Upper lobe of right lung (tissue), 1 donor: ENCODE measurements at regions not wholly inside any gene's neighbourhood (a gene's known extent, or its start where the extent isn't known, plus 50 kb on each side); places are given as distances from the start of the nearest gene placed in this dataset.

ENCODE experiments used
- ATAC-seq: fragments of 200-7000 bp; cut with Tn5 transposase; one replicate; pipeline ENCODE4 v1.9.1; 2020; ENCODE audit warnings: mild to moderate bottlenecking, moderate library complexity
- DNase-seq: peaks from one replicate; pipeline ENCODE4 v3.0.0-alpha.2; 2020
- H3K27ac ChIP-seq: fragments of 200-600 bp; one replicate; pipeline ENCODE4 v1.8.0; 2022
- H3K27me3 ChIP-seq: fragments of 200-600 bp; one replicate; pipeline ENCODE4 v1.8.0; 2022; ENCODE audit warnings: mild to moderate bottlenecking
- H3K36me3 ChIP-seq: fragments of 200-600 bp; one replicate; pipeline ENCODE4 v1.8.0; 2022
- H3K4me1 ChIP-seq: fragments of 200-600 bp; one replicate; pipeline ENCODE4 v1.8.0; 2022
- H3K4me3 ChIP-seq: fragments of 200-600 bp; one replicate; pipeline ENCODE4 v1.8.0; 2022; ENCODE audit warnings: mild to moderate bottlenecking
- H3K9me3 ChIP-seq: fragments of 200-600 bp; one replicate; pipeline ENCODE4 v1.8.0; 2022
- intact Hi-C: fragments of 100-400 bp; cut with DNase I; formaldehyde crosslinking; loops from one replicate; pipeline ENCODE4 v1.11.0; 2022
- TF ChIP-seq, protein P1 (sequence below): fragments of 200-600 bp; IDR thresholded peaks from one replicate; pipeline ENCODE4 v1.8.0; 2022; ENCODE audit warnings: antibody characterized with exemption
- donor health status: DM: no; HTN: yes; CAD: no; lungs with severe emphysema.

DNA sequence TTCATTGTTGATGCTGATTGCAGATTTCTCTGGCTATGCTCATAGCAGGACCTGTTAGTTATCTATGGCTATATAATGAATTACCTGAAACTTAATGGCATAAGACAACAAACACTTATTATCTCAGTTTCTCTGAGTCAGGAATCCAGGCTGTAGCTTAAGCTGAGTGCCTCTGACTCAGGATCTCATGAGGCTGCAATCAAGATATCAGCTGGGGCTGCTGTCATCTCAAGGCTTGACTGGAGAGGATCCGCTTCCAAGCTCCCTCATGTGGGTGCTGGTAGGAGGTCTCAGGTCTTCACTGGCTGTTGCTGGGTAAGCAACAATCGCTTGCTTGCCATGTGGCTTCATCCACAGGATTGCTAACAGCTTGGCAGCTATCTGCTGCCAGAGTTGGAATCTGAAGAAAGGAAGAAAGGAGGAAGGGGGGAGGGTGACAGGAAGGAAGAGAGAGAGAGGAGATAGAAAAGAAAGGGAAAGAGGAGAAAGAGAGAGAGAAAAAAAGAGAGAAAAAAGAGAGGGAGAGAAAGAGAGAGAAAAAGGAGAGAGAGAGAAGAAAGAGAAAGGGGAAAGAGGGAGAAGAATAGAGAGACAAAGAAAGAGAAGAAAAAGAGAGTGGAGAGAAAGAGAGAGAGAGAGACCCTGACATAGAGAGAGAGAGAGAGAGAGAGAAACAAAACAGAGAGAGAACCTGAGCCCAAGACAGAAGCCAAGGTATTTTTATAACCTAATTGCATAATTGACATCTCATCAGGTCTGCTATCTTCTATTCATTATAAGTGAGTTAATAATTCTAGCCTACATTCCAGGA lies 579.0 kb upstream of the BTBD3 start:
- DNase-seq: no peak
- no peaks in the 10 kb centered on the region for H3K9me3 ChIP-seq

DNA sequence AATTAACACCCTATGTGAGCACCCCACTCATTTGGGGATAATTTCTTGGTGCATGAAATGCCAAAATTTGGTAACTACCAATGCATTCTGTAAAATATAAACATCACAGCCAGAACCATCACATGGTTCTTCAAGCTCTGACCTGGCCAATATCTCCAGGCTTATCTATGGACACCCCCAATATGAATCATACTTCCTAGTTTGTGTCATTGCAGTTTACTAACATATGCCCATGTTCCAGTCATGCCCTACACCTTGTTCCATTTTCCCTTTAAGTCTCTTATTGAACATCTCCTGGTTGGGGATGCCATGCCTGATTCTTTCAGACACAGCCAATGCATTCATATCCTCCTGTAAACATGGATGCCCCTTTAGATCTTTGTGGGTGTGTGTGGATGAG lies 572.8 kb upstream of the BTBD3 start:
- Histone ChIP-seq H3K4me3 (no peak overlapping the region), H3K36me3 (no peaks in the 10 kb centered on the region), H3K9me3 (no peaks in the 10 kb centered on the region), H3K4me1 (no peaks in the 10 kb centered on the region), H3K27me3 (no peaks in the 10 kb centered on the region), H3K27ac (no peak overlapping the region)
- ATAC-seq (no peak), DNase-seq (no peak)
- intact Hi-C loops: no loop called here
- TF ChIP-seq, protein P1, sequence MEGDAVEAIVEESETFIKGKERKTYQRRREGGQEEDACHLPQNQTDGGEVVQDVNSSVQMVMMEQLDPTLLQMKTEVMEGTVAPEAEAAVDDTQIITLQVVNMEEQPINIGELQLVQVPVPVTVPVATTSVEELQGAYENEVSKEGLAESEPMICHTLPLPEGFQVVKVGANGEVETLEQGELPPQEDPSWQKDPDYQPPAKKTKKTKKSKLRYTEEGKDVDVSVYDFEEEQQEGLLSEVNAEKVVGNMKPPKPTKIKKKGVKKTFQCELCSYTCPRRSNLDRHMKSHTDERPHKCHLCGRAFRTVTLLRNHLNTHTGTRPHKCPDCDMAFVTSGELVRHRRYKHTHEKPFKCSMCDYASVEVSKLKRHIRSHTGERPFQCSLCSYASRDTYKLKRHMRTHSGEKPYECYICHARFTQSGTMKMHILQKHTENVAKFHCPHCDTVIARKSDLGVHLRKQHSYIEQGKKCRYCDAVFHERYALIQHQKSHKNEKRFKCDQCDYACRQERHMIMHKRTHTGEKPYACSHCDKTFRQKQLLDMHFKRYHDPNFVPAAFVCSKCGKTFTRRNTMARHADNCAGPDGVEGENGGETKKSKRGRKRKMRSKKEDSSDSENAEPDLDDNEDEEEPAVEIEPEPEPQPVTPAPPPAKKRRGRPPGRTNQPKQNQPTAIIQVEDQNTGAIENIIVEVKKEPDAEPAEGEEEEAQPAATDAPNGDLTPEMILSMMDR: no peak

More for the DNA sequence above, 579.0 kb upstream of the BTBD3 start:
- no peak overlapping the region for H3K27ac ChIP-seq
- TF ChIP-seq, protein P1: no peak
- intact Hi-C loops: no loop called here
- no peaks in the 10 kb centered on the region for H3K27me3 ChIP-seq
- no peaks in the 10 kb centered on the region for H3K36me3 ChIP-seq
- H3K4me1 ChIP-seq: no peaks in the 10 kb centered on the region
- no peak for ATAC-seq
- no peak overlapping the region for H3K4me3 ChIP-seq

GRCh38 chr20:11347738-11348137 lies 570.0 kb upstream of the BTBD3 start:
- ATAC-seq (no peak), DNase-seq (no peak)
- H3K9me3 ChIP-seq: no peaks in the 10 kb centered on the region
- no peak overlapping the region for H3K4me3 ChIP-seq
- no peak overlapping the region for H3K27ac ChIP-seq
- intact Hi-C loops: no loop called here
- no peaks in the 10 kb centered on the region for H3K4me1 ChIP-seq
- H3K27me3 ChIP-seq: no peaks in the 10 kb centered on the region
- TF ChIP-seq, protein P1: no peak
- no peaks in the 10 kb centered on the region for H3K36me3 ChIP-seq

- Histone ChIP-seq H3K4me3 (no peak overlapping the region), H3K36me3 (no peaks in the 10 kb centered on the region), H3K4me1 (no peaks in the 10 kb centered on the region), H3K27ac (no peak overlapping the region), H3K9me3 (no peaks in the 10 kb centered on the region), H3K27me3 (no peaks in the 10 kb centered on the region)
- TF ChIP-seq, protein P1: no peak
- ATAC-seq (peak; percentile 57), DNase-seq (no peak)
- intact Hi-C loops: no loop called here
Measured at GRCh38 chr20:11350126-11351005, 567.3 kb upstream of the BTBD3 start.

DNA sequence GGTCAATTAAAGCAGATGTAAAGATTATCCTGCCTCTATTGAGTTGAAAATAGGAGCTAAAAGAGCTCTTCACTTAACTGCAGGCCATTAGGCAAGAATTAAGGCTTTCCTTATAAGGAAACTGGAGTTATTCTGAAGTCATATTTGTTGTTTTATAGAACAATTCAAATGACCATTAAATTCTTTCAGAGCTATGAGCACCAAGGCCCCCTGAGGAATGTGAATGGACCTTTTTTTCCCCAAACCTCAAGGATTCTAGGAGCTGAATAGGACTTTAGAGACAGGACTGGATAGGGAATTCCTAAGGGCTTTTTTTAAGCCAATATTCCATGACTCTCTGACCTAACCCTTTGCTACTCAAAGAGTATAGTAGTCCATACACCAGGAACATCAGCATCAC lies 565.7 kb upstream of the BTBD3 start:
- TF ChIP-seq, protein P1: no peak
- H3K27ac ChIP-seq: no peak overlapping the region
- H3K4me3 ChIP-seq: no peak overlapping the region
- no peaks in the 10 kb centered on the region for H3K9me3 ChIP-seq
- no peak for DNase-seq
- ATAC-seq: no peak
- no peaks in the 10 kb centered on the region for H3K36me3 ChIP-seq
- H3K27me3 ChIP-seq: no peaks in the 10 kb centered on the region
- intact Hi-C loops: no loop called here
- H3K4me1 ChIP-seq: no peaks in the 10 kb centered on the region
